ENCODE measurements at regions not wholly inside any gene's neighbourhood (a gene's known extent, or its start where the extent isn't known, plus 50 kb on each side); places are given as distances from the start of the nearest gene placed in this dataset.

DNA sequence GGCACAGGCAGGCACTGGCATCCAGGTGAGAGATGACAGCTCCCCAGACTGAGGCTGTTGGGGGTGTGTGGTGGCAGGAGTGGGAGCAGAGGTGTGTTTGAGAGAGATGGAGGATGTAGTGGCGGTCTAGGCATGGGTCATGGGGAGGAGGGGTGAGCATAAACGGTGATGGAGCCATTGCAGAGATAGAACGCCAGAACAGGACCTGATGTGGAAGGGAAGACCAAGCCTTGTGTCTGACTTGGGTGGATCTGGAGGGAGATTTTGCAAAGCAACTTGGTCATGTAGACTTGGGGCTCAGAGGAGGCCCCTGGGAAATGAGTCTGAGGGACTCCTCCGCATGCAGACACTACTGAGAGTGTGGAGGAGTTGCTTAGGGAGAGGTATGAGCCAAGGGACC is 50.0 kb upstream of the CLDN5 start:
- no peak for DNase-seq

DNA sequence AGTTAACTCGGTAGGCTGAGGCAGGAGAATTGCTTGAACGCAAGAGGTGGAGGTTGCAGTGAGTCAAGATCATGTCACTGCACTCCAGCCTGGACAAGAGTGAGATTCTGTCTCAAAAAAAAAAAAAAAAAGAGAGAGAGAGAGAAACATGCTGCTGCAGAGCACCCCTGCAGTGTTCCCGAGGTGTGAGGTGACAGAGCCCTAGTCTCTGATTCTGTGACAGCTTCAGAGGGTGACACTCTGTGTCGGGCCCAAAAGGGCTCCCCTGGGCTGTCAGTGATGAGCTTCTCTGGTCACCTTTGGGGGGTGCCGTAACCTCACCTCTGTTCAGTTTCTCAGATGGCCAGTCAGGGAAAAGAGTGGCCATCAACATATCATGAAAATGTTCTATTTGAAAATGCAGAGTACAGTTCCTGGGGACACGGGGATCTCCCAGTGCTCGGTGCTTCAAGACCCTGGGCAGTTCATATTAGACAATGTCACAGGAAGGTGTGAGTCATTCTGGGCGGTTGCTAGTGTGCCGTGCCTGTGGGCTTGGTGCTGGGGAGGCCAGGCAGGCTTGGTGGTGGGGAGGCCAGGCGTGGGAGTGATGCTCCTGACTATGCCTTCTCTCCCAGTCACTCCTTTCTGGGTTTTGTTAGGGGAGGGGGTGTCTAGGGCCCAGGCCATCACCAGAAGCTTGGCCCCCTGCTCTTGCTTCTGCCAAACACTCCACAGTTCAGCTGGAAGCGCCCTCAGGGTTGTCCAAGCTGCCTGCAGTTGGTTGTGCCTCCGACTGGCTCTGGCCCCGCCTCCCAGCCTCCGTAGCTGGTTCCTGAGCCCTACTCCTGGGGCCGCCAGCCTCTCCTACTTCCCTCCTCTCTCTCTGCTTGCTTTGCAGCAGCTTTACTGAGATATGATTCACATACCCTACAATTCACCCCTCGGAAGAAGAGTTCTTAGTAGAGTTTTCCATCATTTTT is 52.5 kb upstream of the CLDN5 start:
- DNase-seq: no peak

GRCh38 chr22:19577422-19577966 is 53.3 kb upstream of the CLDN5 start:
- DNase-seq: no peak

- DNase-seq: no peak
Observed at GRCh38 chr22:19578180-19579004, 54.2 kb upstream of the CLDN5 start.

DNA sequence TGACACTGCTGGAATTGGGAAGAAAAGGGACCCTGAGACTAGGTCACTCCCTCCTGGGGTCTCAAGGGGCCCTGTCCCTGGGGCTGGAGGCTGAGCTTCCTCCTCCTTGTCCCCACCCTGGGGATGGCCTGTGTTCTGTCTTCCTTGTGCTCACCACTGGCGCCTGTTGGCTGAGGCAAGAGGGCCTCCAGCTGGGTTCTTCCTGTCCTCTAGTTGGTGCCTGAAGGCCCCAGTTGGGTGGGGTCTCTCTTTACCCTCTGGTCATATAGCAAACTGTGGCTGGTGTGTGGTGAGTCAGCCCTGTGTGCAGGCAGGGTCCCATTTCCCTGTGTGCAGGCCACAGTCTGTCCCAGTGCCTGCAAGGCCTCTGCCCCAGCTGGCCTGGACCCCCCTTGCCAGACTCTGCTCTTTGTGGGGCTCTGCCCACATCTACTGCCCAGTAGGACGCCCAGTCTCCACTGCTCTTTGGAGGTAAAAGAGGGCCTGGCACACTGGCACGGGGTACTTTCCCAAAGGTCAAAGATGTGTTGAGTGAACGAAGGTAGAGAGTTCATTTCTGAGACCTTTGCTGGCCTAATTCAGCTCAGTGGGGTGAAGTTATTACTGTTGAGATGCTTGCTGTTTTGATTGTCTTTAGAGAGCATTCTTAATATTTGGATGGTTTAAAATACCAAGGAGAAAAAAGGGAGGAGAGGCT is 55.1 kb upstream of the CLDN5 start:
- DNase-seq: no peak

DNA sequence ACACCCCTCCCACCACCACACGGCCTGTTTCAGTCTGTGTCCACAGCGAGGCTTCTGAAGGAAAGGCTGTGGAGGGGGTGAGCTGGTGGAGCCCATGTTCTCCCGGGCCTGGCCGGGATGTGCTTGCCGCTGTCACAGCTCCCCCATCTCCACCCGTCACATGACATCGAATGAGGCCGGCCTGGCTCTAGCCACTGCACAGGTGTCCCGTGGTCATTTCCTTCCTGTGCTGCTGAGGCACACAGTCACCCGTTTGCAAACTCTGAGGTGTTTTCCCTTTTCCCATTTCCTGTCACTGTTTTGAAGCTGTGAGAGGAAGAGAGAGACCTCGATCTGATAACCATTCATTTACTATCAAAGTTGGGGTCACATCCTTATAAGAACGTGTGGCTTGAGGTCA is 55.7 kb upstream of the CLDN5 start:
- no peak for DNase-seq

DNA sequence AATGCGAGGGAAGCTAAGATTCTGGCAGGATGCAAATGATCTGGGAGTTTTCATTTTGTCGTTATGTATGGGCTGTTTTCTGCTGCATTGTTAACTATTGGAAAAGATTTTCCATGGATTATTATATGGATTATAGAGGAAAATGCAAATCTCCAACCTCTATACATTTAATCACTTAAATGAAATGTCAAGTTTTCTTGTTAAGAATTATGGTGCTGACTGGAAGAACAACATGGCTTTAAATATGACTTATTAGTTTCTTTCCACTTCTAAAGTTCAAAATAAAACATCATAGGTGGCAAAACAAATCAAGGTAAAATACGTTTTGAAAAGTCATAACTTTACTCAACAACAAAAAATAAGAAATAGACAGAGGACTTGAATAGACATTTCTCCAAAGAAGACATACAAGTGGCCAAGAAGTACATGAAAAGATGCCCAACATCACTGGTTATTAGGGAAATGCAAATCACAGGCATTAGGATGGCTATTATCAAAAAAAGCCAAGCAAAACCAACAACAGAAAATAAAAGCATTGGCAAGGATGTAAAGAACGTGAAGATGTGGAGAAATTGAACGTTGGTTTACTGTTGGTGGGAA is 56.2 kb upstream of the CLDN5 start:
- no peak for DNase-seq

DNA sequence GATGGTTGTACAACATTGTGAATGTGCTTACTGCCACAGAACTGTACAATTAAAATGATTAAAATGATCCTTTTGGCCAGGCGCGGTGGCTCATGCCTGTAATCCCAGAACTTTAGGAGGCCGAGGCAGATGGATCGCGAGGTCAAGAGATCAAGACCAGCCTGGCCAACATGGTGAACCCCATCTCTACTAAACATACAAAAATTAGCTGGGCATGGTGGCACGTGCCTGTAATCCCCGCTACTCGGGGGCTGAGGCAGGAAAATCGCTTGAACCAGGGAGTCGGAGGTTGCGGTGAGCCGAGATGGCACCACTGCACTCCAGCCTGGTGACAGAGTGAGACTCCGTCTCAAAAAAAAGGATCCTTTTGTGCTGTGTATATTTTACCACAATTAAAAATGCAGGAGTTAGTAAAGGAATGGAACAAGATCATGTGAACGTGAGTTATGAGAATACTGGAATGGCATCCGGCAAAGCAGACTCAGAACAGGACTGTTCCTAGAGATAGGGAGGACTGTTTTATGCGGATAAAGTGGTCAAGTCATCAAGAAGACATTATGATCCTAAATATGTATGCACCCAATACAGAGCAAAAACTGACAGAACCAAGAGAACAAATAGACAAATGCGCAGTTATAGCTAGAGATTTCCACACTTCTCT is 58.0 kb upstream of the CLDN5 start:
- DNase-seq: no peak

GRCh38 chr22:19586922-19587684 is 62.9 kb upstream of the CLDN5 start:
- no peak for DNase-seq

DNA sequence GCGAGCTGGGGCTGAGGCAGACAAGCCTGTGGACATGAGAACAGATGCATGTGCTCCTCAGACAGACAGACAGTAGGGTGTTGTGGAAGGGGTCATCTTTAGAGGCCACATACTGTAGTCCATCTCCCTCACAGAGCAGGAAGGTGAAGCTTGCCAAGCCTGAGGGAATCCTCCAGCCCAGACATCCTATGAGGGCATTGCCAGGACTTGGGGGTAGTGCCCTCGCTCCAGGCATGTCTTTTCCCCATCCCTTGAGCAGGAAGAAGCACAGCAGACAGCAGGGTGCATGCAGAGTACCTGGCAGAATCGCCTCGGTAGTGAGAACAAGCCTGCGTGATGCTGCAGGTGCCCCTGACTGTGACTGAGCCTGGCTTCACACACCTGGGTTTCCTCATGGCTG is 66.5 kb upstream of the CLDN5 start:
- DNase-seq: no peak

GRCh38 chr22:19591568-19591967 is 67.4 kb upstream of the CLDN5 start:
- no peak for DNase-seq

GRCh38 chr22:19592464-19592863 is 68.3 kb upstream of the CLDN5 start:
- no peak for DNase-seq

DNA sequence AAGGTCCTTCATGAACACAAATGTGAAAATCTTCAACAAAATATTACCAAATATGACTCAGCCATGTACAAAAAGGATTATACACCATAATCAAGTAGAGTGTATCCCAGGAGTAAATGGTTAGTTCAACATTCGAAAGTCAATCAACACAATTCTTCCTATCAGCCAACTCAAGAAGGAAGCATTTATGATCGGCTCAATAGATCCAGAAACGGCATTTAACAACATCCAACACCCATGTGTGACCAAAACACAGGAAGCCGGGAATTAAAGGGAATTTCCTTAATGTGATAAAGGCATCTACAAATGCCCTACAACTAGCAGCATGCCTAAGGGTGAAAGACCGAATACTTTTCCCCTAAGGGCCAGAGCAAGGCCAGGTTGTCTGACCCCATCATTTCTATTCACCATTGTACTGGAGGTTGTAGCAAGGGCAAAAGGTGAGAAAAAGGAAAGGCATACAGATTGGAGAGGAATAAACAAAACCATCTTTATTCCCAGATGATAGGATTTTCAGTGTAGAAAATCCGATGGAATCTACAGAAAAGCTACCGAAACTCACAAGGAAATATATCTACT is 69.9 kb upstream of the CLDN5 start:
- DNase-seq: no peak

DNA sequence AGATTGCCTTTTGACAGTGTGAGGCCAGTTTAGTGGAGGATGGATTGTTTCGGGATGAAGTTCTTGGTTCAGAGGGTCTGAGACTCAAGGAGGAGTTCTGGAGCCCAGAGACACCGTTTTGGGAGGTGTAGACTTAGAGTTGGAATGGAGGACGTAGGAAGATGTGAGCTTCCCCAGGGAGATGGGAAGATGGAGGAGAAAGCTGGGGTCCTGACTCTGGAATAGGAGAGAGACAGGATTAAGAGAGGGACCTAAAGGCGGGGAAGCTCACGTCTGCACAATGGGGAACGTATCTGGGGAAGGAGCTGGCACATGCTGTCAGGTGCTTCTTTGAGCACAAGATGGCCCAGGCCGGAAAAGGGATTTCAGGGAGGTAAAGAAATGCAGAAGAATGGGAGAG is 71.3 kb upstream of the CLDN5 start:
- DNase-seq: no peak

DNA sequence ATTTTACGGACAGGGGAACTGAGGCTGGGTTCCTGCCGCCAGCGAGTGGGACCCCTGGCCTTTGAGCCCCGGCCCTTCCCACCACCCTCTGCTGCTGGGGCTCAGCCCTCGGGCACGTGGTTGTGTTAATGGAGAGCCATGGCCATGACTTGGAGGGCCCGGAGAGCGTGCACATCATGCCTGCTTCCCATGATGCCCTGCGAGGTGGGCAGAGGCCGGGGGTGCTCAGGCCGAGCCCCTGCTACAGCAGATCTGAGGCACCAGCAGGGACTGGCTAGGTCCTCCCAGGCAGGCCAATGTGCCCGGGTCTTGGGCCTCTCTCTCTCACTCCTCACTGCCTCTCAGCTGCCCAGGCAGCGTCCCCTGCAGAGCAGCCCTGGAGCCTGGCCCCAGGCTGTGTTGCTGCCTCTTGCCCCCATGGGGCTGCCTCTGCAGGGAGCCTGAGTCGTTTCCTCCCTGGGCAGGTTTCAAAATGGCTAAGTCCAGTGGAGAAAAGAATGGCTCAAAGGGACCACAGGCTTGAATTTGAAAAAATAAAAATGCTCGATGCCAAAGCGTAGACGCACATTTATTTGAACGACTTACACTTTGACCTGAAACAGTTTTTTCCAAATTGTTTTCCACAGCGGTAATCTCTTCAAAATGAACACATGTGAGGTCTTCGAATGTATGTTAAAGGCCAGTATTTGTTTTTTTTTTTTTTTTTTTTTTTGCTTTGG is 72.6 kb upstream of the CLDN5 start:
- no peak for DNase-seq

GRCh38 chr22:19597399-19597735 is 73.2 kb upstream of the CLDN5 start:
- DNase-seq: no peak

DNA sequence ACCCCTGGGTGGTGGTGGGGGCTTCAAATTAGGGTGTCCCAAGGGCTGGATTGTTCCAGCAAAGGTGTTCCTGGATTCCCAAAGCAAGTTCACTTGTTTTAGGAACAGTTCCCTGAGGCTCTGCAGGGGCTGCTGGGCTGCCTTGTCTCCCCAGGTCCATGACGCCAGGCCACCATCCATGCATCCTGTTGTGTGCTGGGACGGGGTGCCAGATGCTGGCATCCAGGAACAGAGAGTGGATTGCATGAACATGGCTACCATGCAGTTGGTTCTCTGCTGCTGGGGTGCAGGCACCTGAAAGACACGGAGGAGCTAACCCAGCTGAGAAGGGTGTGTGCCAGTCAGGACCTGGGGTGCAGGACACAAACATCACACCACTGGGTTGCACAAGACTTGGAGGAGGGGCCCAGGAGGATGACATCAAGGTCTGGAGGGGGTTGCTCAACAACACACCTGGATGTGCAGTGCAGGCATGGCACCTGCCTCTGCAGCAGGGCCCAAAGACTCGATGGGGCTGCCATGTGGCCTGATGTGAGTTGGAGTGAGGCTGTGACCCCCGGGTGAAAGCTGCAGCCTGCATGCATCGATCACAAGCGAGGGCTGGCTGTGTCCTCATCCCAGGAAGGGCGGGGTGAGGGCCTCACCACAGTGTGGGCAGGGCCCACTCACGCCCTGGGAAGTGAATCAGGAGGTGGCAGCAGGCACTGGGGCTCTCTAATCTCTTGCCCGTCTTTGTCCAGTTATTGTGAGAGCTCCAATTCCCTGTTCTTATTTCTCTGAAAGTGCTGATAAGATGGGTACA is 74.0 kb upstream of the CLDN5 start:
- DNase-seq: no peak

- no peak for DNase-seq
Observed at GRCh38 chr22:19599004-19599403, 74.8 kb upstream of the CLDN5 start.

DNA sequence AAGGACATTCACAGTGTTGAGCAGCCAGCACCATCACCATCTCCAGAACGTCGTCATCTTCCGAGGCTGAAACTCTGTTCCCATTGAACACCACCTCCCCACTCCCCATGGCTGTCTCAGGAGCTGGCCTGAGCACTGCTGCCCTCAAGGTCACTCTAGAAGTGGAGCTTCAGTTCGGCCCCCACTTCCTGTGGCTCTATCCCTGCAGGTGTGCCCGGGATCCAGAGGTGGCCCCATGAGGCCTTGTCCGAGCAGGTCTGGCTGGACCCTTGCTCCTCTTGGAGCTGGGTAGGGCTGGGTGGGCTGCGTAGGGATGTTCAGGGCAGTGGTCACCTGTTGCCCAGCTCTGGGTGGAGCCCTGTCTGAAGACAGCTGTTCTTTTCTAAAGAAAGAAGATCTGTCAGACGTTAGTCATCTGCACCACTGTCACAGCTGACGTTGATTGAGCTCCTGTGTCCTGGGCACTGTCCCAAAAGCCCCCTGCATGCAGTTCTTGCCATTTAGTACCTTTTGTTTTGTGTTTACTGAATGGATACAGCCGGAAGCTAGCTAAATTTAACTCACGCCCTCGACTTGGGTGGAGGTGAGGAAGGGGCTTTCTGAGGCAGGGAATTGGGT is 75.5 kb upstream of the CLDN5 start:
- DNase-seq: no peak
